ENCODE measurements at regions not wholly inside any gene's neighbourhood (a gene's known extent, or its start where the extent isn't known, plus 50 kb on each side); places are given as distances from the start of the nearest gene placed in this dataset.

DNA sequence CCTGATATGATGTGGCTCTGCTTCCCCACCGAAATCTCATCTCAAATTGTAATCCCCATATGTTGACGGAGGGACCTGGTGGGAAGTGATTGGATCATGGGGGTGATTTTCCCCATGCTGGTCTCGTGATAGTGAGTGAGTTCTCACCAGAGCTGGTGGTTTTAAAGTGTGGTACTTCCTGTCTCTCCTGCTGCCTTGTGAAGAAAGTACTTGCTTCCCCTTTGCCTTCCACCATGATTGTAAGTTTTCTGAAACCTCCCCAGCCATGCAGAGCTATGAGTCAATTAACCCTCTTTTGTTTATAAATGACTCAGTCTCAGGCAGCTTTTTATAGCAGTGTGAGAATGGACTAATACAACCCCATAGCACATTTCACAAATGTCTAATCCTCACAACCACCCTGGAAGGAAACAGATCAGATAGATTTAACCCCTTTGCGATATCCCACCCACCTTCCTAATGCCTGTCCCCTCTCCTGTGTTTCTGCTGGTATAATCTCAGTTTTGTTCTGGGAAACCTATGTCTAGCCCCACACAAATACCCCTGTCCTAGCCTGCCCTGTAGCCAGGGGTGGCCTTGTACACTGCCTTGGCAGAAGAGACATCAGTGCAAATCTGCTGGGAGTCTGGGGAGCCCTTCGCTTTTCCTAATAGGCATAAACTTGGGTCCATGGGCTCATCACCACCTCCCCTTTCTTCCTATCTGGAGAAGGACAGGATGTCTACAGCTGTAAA is 157.0 kb upstream of the RAI14 start:
- no peaks in the 10 kb centered on the region for H3K36me3 ChIP-seq (ENCODE audit: control insufficient read depth in 3 of 3, insufficient read depth in 2 of 3, low read depth in 1 of 3, low read length in 3 of 3)
- no peak for FAIRE-seq
- WGBS, 3 donors = 67 to 84% (median 71%) methylated on average over 5 of the region's 5 CpGs
- no peaks in the 10 kb centered on the region for H3K9me3 ChIP-seq (ENCODE audit: control insufficient read depth in 2 of 2, insufficient read depth in 1 of 2, low read depth in 1 of 2, low read length in 1 of 2)
- no peak overlapping the region for H3K4me3 ChIP-seq (ENCODE audit: low read depth in 1 of 3, low read length in 3 of 3)
- H3K27ac ChIP-seq (ENCODE audit: low read depth in 1 of 3, low read length in 2 of 3) = peak overlapping the region in 1 of 3 donors; percentile 66
- no peaks in the 10 kb centered on the region for H3K27me3 ChIP-seq (ENCODE audit: control insufficient read depth in 3 of 3, insufficient read depth in 3 of 3, low read length in 3 of 3)
- peak in 1 of 2 donors; percentile 15 for DNase-seq
- peaks cover 0 to 6% (median 0%) of the 10 kb centered on the region in 3 donors for H3K4me1 ChIP-seq (ENCODE audit: control insufficient read depth in 3 of 3, insufficient read depth in 2 of 3, low read depth in 1 of 3, low read length in 2 of 3)

DNA sequence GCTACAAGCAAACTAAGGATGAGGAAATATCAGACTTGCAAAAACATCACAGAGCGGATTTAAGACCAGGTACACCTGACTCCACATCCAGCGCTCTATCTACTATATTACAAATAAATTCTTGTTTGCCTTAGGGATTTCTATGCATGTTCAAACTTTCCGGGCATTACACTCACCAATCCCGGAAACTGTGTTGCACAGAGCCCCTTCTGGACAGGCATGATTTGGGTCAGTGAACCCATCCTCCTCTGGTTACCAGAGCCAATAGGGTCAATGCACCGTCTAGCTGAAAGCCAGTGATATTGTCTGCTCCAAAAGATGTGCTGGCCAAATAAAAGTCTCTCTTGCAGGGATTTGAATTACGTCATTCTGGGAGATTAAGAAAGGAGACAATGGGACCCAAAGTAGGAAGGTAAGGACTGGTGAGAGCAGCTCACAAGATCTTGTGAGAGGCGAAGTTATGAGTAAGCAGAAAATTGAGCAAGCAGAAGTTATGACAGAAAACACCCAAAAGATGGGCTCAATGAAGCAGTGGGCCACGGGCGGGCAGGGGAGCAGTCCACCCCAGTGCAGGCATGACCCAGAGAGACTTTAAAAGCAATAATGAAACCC is 155.8 kb upstream of the RAI14 start:
- Histone ChIP-seq H3K27me3 (ENCODE audit: control insufficient read depth in 3 of 3, insufficient read depth in 3 of 3, low read length in 3 of 3) (no peaks in the 10 kb centered on the region), H3K4me1 (ENCODE audit: control insufficient read depth in 3 of 3, insufficient read depth in 2 of 3, low read depth in 1 of 3, low read length in 2 of 3) (peaks cover 0 to 6% (median 0%) of the 10 kb centered on the region in 3 donors), H3K4me3 (ENCODE audit: low read depth in 1 of 3, low read length in 3 of 3) (no peak overlapping the region), H3K27ac (ENCODE audit: low read depth in 1 of 3, low read length in 2 of 3) (no peak overlapping the region), H3K36me3 (ENCODE audit: control insufficient read depth in 3 of 3, insufficient read depth in 2 of 3, low read depth in 1 of 3, low read length in 3 of 3) (no peaks in the 10 kb centered on the region), H3K9me3 (ENCODE audit: control insufficient read depth in 2 of 2, insufficient read depth in 1 of 2, low read depth in 1 of 2, low read length in 1 of 2) (no peaks in the 10 kb centered on the region)
- DNase-seq = no peak
- FAIRE-seq = no peak
- 83 to 90% (median 88%) methylated on average over 9 of the region's 9 CpGs for WGBS, 3 donors

DNA sequence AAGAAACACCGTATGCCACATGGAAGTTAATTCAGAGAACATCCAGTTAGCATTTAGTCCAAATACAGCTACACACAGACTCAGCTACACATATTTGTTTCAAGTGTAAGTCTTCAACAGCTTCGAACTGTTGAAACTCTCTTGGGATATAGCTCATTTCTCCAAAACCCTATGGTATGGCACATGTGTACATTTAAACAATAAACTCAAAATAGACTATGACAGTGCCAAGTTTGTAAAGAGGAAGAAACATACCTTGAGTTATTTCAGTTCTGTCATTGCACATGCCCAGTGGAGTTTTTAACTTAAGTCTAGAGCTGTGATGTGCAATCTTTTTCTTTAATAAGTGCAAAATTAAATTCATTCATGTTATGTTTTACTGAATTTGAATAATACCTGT is 155.1 kb upstream of the RAI14 start:
- no peak for FAIRE-seq
- no peak for DNase-seq
- H3K27me3 ChIP-seq (ENCODE audit: control insufficient read depth in 3 of 3, insufficient read depth in 3 of 3, low read length in 3 of 3) = no peaks in the 10 kb centered on the region
- 73 to 82% (median 81%) methylated on average over 2 of the region's 2 CpGs for WGBS, 3 donors
- H3K4me1 ChIP-seq (ENCODE audit: control insufficient read depth in 3 of 3, insufficient read depth in 2 of 3, low read depth in 1 of 3, low read length in 2 of 3) = peaks cover 0 to 6% (median 0%) of the 10 kb centered on the region in 3 donors
- no peaks in the 10 kb centered on the region for H3K36me3 ChIP-seq (ENCODE audit: control insufficient read depth in 3 of 3, insufficient read depth in 2 of 3, low read depth in 1 of 3, low read length in 3 of 3)
- no peak overlapping the region for H3K4me3 ChIP-seq (ENCODE audit: low read depth in 1 of 3, low read length in 3 of 3)
- H3K27ac ChIP-seq (ENCODE audit: low read depth in 1 of 3, low read length in 2 of 3) = no peak overlapping the region
- peaks cover 0 to 3% of the 10 kb centered on the region in 2 donors for H3K9me3 ChIP-seq (ENCODE audit: control insufficient read depth in 2 of 2, insufficient read depth in 1 of 2, low read depth in 1 of 2, low read length in 1 of 2)

DNA sequence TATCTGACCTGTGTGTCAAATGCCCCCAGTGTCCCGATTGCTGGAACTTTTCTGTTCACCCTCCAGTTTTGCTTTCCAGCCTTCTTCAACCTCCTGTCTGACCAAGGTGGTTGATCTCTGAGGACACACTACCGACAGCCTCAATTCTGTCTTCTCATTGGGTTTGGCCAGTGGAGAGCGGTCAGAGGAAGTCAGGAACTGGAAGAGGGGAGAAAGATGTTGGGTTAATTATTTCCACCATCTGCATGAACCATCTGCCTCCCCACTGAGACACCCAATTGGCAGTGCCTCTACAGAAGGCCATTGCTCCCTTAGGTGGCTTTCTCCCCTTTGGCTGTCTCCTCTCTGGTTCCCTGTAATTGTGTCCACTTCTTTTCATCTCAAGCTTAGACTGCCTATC is 154.3 kb upstream of the RAI14 start:
- Histone ChIP-seq H3K9me3 (ENCODE audit: control insufficient read depth in 2 of 2, insufficient read depth in 1 of 2, low read depth in 1 of 2, low read length in 1 of 2) (peaks cover 0 to 3% of the 10 kb centered on the region in 2 donors), H3K27me3 (ENCODE audit: control insufficient read depth in 3 of 3, insufficient read depth in 3 of 3, low read length in 3 of 3) (no peaks in the 10 kb centered on the region), H3K4me1 (ENCODE audit: control insufficient read depth in 3 of 3, insufficient read depth in 2 of 3, low read depth in 1 of 3, low read length in 2 of 3) (peaks cover 0 to 6% (median 0%) of the 10 kb centered on the region in 3 donors), H3K36me3 (ENCODE audit: control insufficient read depth in 3 of 3, insufficient read depth in 2 of 3, low read depth in 1 of 3, low read length in 3 of 3) (no peaks in the 10 kb centered on the region), H3K27ac (ENCODE audit: low read depth in 1 of 3, low read length in 2 of 3) (no peak overlapping the region), H3K4me3 (ENCODE audit: low read depth in 1 of 3, low read length in 3 of 3) (no peak overlapping the region)
- no peak for DNase-seq
- FAIRE-seq = no peak
- WGBS, 3 donors = 78 to 97% (median 84%) methylated on average over 3 of the region's 3 CpGs

DNA sequence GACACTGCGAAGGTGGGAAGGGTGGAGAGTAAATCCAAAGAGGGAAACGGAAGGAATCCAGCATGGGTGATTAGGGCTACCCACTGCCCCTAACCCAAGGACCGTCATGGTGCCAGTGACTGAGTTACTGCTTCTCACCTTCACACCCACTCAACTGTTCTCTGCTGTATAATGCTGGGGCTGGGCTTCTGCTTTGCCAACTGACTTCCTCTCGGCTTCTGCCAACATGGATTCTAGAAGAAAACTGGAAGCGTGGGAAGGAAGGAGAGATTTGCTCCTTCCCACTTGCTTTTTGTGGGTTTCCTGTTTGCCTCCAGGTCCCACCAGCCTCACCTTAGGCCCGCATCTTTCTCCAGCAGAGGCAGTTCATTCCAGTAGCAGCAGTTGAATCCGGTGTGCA is 153.5 kb upstream of the RAI14 start:
- 92 to 96% (median 95%) methylated on average over 7 of the region's 7 CpGs for WGBS, 3 donors
- Histone ChIP-seq H3K27me3 (ENCODE audit: control insufficient read depth in 3 of 3, insufficient read depth in 3 of 3, low read length in 3 of 3) (no peaks in the 10 kb centered on the region), H3K36me3 (ENCODE audit: control insufficient read depth in 3 of 3, insufficient read depth in 2 of 3, low read depth in 1 of 3, low read length in 3 of 3) (no peaks in the 10 kb centered on the region), H3K27ac (ENCODE audit: low read depth in 1 of 3, low read length in 2 of 3) (no peak overlapping the region), H3K9me3 (ENCODE audit: control insufficient read depth in 2 of 2, insufficient read depth in 1 of 2, low read depth in 1 of 2, low read length in 1 of 2) (peaks cover 0 to 3% of the 10 kb centered on the region in 2 donors), H3K4me1 (ENCODE audit: control insufficient read depth in 3 of 3, insufficient read depth in 2 of 3, low read depth in 1 of 3, low read length in 2 of 3) (peaks cover 0 to 6% (median 0%) of the 10 kb centered on the region in 3 donors), H3K4me3 (ENCODE audit: low read depth in 1 of 3, low read length in 3 of 3) (no peak overlapping the region)
- DNase-seq (no peak), FAIRE-seq (no peak)

DNA sequence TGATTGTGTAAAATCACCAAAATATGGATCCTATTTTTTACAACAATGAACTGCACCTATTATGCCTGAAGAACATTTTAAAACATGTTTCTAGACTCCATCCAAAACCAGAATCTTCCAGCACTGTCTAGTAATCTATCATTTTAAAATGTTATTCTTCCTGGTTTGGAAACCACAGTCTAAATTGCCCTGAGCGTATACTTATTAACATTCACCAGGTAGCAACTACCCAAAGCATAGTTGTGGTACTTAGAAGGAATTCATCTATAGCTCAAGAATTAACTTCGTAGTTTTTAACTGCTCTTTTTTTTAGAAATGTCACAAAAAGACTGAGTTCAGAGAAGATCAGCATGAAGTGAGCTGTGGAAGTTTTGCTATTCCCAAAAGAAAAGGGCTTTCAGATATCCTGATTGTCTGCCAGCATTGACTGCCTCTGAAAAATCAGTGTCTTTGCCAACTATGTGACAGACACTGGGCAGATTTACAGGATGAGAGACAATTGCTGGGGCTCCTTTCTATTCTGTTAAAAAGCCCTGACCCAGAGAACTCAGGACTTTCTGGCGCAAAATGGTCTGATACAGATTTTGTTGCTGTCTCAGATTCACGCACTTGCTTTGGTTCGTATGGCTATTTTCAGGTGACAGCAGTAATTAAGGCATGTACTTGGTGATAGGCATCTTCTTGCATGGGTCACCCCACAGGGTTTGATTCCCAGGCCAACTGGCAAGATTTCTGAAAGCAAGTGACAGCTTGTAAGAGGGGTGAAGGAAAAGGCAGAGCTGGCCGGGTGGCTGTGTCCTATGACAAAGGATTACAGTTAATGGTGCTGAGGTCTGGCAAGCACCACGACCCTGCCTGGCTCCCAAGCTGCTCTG is 152.5 kb upstream of the RAI14 start:
- Histone ChIP-seq H3K36me3 (ENCODE audit: control insufficient read depth in 3 of 3, insufficient read depth in 2 of 3, low read depth in 1 of 3, low read length in 3 of 3) (no peaks in the 10 kb centered on the region), H3K27ac (ENCODE audit: low read depth in 1 of 3, low read length in 2 of 3) (no peak overlapping the region), H3K4me1 (ENCODE audit: control insufficient read depth in 3 of 3, insufficient read depth in 2 of 3, low read depth in 1 of 3, low read length in 2 of 3) (peaks cover 0 to 3% (median 0%) of the 10 kb centered on the region in 3 donors), H3K9me3 (ENCODE audit: control insufficient read depth in 2 of 2, insufficient read depth in 1 of 2, low read depth in 1 of 2, low read length in 1 of 2) (peaks cover 0 to 5% of the 10 kb centered on the region in 2 donors), H3K27me3 (ENCODE audit: control insufficient read depth in 3 of 3, insufficient read depth in 3 of 3, low read length in 3 of 3) (no peaks in the 10 kb centered on the region), H3K4me3 (ENCODE audit: low read depth in 1 of 3, low read length in 3 of 3) (no peak overlapping the region)
- FAIRE-seq (no peak), DNase-seq (no peak)
- WGBS, 3 donors = 66 to 80% (median 77%) methylated on average over 7 of the region's 7 CpGs

DNA sequence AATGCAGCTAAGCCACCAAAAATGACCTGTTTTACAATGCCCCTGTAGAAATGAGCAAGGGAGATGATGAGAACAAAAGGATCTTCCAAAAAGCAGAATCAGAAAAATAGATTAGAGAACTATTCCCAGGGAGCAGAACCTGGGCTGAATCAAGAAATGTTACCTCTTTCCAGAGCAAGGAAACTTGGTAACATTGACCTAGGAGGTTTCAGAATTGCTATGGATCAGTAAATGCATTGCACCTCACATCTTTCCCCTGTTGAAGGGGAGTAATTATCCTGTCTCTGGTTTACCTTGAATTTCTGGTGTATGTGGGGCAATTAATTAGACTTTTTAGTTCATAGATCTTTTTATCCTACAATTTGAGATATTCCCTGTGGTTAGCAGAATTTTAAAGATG is 151.2 kb upstream of the RAI14 start:
- Histone ChIP-seq H3K4me3 (ENCODE audit: low read depth in 1 of 3, low read length in 3 of 3) (no peak overlapping the region), H3K36me3 (ENCODE audit: control insufficient read depth in 3 of 3, insufficient read depth in 2 of 3, low read depth in 1 of 3, low read length in 3 of 3) (no peaks in the 10 kb centered on the region), H3K9me3 (ENCODE audit: control insufficient read depth in 2 of 2, insufficient read depth in 1 of 2, low read depth in 1 of 2, low read length in 1 of 2) (peaks cover 0 to 5% of the 10 kb centered on the region in 2 donors), H3K27me3 (ENCODE audit: control insufficient read depth in 3 of 3, insufficient read depth in 3 of 3, low read length in 3 of 3) (no peaks in the 10 kb centered on the region), H3K4me1 (ENCODE audit: control insufficient read depth in 3 of 3, insufficient read depth in 2 of 3, low read depth in 1 of 3, low read length in 2 of 3) (no peaks in the 10 kb centered on the region), H3K27ac (ENCODE audit: low read depth in 1 of 3, low read length in 2 of 3) (no peak overlapping the region)
- no peak for FAIRE-seq
- no peak for DNase-seq

DNA sequence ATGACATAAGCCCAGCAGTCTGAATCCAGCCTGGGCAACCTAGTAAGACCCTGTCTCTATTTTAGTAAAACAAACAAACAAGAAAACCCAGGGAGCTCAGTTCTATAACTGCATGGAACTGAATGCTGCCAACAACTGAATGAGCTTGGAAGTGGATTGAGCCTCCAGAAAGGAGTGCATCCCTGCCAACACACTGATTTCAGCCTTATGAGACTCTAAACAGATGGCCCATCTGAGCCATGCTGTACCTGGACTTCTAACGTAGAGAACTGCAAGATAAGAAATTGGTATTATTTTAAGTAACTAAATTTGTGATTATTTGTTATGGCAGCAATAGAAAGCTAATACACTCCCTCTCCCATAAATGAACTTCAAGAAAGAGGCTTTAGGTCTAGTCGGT is 150.4 kb upstream of the RAI14 start:
- H3K9me3 ChIP-seq (ENCODE audit: control insufficient read depth in 2 of 2, insufficient read depth in 1 of 2, low read depth in 1 of 2, low read length in 1 of 2) = peaks cover 0 to 5% of the 10 kb centered on the region in 2 donors
- H3K27ac ChIP-seq (ENCODE audit: low read depth in 1 of 3, low read length in 2 of 3) = no peak overlapping the region
- H3K36me3 ChIP-seq (ENCODE audit: control insufficient read depth in 3 of 3, insufficient read depth in 2 of 3, low read depth in 1 of 3, low read length in 3 of 3) = no peaks in the 10 kb centered on the region
- no peak overlapping the region for H3K4me3 ChIP-seq (ENCODE audit: low read depth in 1 of 3, low read length in 3 of 3)
- WGBS, 3 donors = 83 to 85% (median 84%) methylated on average over 2 of the region's 2 CpGs
- no peak for DNase-seq
- FAIRE-seq = no peak
- H3K4me1 ChIP-seq (ENCODE audit: control insufficient read depth in 3 of 3, insufficient read depth in 2 of 3, low read depth in 1 of 3, low read length in 2 of 3) = no peaks in the 10 kb centered on the region
- no peaks in the 10 kb centered on the region for H3K27me3 ChIP-seq (ENCODE audit: control insufficient read depth in 3 of 3, insufficient read depth in 3 of 3, low read length in 3 of 3)

All from small intestine (tissue), 7 donors.